ENCODE measurements at regions not wholly inside any gene's neighbourhood (a gene's known extent, or its start where the extent isn't known, plus 50 kb on each side); places are given as distances from the start of the nearest gene placed in this dataset.

GRCh38 chr5:155959082-155959481 is 367.9 kb upstream of the SGCD start:
- H3K36me3 ChIP-seq (ENCODE audit: control insufficient read depth in 2 of 2, extremely low read depth in 1 of 2, insufficient read depth in 2 of 2, low read length in 2 of 2), result no peaks in the 10 kb centered on the region
- POLR2A ChIA-PET, result no interaction called here
- H2AFZ ChIP-seq (ENCODE audit: low read depth, low read length), result no peak overlapping the region
- TF ChIP-seq FOS (IDR thresholded peaks at IDR 0.05; ENCODE audit: borderline replicate concordance, insufficient read depth, low read length) (no peak), CTCF (IDR thresholded peaks at IDR 0.05; ENCODE audit: extremely low read depth in 1 of 2, insufficient read depth in 1 of 2, low read depth in 1 of 2, low read length in 2 of 2) (no peak), JUN (IDR thresholded peaks at IDR 0.05; ENCODE audit: borderline replicate concordance, insufficient read depth, insufficient read length, low read depth) (no peak), POLR2A (IDR thresholded peaks at IDR 0.05; ENCODE audit: low read depth, low read length) (no peak), GATA2 (IDR thresholded peaks at IDR 0.05; ENCODE audit: insufficient read depth, insufficient read length, low read depth, low read length) (no peak), EZH2 (IDR thresholded peaks at IDR 0.05; ENCODE audit: borderline replicate concordance, low read depth, low read length, severe bottlenecking) (no peak), MYC (IDR thresholded peaks at IDR 0.05; ENCODE audit: low read depth, low read length) (no peak), MAX (IDR thresholded peaks at IDR 0.05; ENCODE audit: insufficient read depth, insufficient read length) (no peak)
- H3K9ac ChIP-seq (replicated peaks; ENCODE audit: extremely low read depth, insufficient read depth, low read length), result no peak overlapping the region
- H3K4me1 ChIP-seq (ENCODE audit: control insufficient read depth, extremely low read depth, insufficient read depth, low read length), result no peaks in the 10 kb centered on the region
- peaks cover 10% of the 10 kb centered on the region for H3K9me3 ChIP-seq (replicated peaks; ENCODE audit: control insufficient read depth, insufficient read depth, low read length)
- H3K27me3 ChIP-seq (ENCODE audit: control insufficient read depth in 2 of 2, insufficient read depth in 2 of 2, low read length in 2 of 2), result no peaks in the 10 kb centered on the region
- CTCF ChIA-PET, result no interaction called here
- no peak overlapping the region for H3K27ac ChIP-seq (ENCODE audit: insufficient read depth, low read depth, low read length)
- dilution Hi-C loops (cut with MboI; ENCODE audit: extremely low pct_ligation_motif_present, low sequenced_read_pairs) (no loop called here), intact Hi-C loops (cut with micrococcal nuclease) (no loop called here)
- H3K79me2 ChIP-seq (ENCODE audit: control insufficient read depth, insufficient read depth, low read length), result no peaks in the 10 kb centered on the region
- no peaks in the 10 kb centered on the region for H3K9me1 ChIP-seq (replicated peaks; ENCODE audit: control insufficient read depth, extremely low read depth, insufficient read depth, low read length)
- no peaks in the 10 kb centered on the region for H4K20me1 ChIP-seq (replicated peaks; ENCODE audit: control insufficient read depth, extremely low read depth, insufficient read depth, low read length)
- no peak for FAIRE-seq
- no peak overlapping the region for H3K4me2 ChIP-seq (ENCODE audit: insufficient read depth, low read length)
- no TSS peak for BruUV-seq (replicated peaks)
- DNase-seq (ENCODE audit: low read depth, low spot score), result no peak
- H3K4me3 ChIP-seq (replicated peaks in 1 of 3; ENCODE audit: insufficient read depth in 1 of 3, low read depth in 1 of 3, low read length in 3 of 3), result no peak overlapping the region

All from endothelial cell of umbilical vein (primary cell).